Uterus (tissue), 2 donors: ENCODE measurements at regions not wholly inside any gene's neighbourhood (a gene's known extent, or its start where the extent isn't known, plus 50 kb on each side); places are given as distances from the start of the nearest gene placed in this dataset.

ENCODE experiments used
- CTCF ChIP-seq, 4 experiments: fragments of 200-600 bp in 2 of 4; fragments of 450-650 bp in 2 of 4; sonication (generic) in 2 of 4; IDR thresholded peaks; one replicate each; pipeline ENCODE4 v1.5.1; 2016 to 2019; ENCODE audit warnings: antibody characterized with exemption in 4 of 4, mild to moderate bottlenecking in 2 of 4, moderate library complexity in 1 of 4
- POLR2A ChIP-seq, 2 donors: fragments of 450-650 bp; IDR thresholded peaks; one replicate each; pipeline ENCODE4 v1.6.1; 2016; ENCODE audit warnings: antibody characterized with exemption in 2 of 2, mild to moderate bottlenecking in 1 of 2, moderate library complexity in 1 of 2

GRCh38 chr12:75728826-75729225 lies 217.4 kb upstream of the KRR1 start:
- TF ChIP-seq CTCF (IDR thresholded peaks at IDR 0.05) (no peak), POLR2A (IDR thresholded peaks at IDR 0.05) (no peak)
